ENCODE measurements at regions not wholly inside any gene's neighbourhood (a gene's known extent, or its start where the extent isn't known, plus 50 kb on each side); places are given as distances from the start of the nearest gene placed in this dataset.

GRCh38 chr1:213681788-213682340 is 305.9 kb upstream of the PROX1 start:
- TF ChIP-seq, protein P1, sequence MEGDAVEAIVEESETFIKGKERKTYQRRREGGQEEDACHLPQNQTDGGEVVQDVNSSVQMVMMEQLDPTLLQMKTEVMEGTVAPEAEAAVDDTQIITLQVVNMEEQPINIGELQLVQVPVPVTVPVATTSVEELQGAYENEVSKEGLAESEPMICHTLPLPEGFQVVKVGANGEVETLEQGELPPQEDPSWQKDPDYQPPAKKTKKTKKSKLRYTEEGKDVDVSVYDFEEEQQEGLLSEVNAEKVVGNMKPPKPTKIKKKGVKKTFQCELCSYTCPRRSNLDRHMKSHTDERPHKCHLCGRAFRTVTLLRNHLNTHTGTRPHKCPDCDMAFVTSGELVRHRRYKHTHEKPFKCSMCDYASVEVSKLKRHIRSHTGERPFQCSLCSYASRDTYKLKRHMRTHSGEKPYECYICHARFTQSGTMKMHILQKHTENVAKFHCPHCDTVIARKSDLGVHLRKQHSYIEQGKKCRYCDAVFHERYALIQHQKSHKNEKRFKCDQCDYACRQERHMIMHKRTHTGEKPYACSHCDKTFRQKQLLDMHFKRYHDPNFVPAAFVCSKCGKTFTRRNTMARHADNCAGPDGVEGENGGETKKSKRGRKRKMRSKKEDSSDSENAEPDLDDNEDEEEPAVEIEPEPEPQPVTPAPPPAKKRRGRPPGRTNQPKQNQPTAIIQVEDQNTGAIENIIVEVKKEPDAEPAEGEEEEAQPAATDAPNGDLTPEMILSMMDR (IDR thresholded peaks at IDR 0.05), result no peak
- no peak for TF ChIP-seq POLR2A (IDR thresholded peaks at IDR 0.05)

All from lower leg skin (tissue), 3 donors.